PC-9 (cell line): ENCODE measurements at regions not wholly inside any gene's neighbourhood (a gene's known extent, or its start where the extent isn't known, plus 50 kb on each side); places are given as distances from the start of the nearest gene placed in this dataset.

ENCODE experiments used
- EZH2 ChIP-seq: fragments of 200-600 bp; sonication (generic); IDR thresholded peaks from 2 replicates; pipeline ENCODE4 v1.8.0; 2017; ENCODE audit warnings: antibody characterized with exemption, low read depth
- TF ChIP-seq, protein P1 (sequence below): fragments of 200-600 bp; sonication (generic); conservative IDR thresholded peaks from 2 replicates; pipeline ENCODE4 v1.6.1; 2017; ENCODE audit warnings: mixed run types, antibody characterized with exemption, mild to moderate bottlenecking, moderate library complexity

DNA sequence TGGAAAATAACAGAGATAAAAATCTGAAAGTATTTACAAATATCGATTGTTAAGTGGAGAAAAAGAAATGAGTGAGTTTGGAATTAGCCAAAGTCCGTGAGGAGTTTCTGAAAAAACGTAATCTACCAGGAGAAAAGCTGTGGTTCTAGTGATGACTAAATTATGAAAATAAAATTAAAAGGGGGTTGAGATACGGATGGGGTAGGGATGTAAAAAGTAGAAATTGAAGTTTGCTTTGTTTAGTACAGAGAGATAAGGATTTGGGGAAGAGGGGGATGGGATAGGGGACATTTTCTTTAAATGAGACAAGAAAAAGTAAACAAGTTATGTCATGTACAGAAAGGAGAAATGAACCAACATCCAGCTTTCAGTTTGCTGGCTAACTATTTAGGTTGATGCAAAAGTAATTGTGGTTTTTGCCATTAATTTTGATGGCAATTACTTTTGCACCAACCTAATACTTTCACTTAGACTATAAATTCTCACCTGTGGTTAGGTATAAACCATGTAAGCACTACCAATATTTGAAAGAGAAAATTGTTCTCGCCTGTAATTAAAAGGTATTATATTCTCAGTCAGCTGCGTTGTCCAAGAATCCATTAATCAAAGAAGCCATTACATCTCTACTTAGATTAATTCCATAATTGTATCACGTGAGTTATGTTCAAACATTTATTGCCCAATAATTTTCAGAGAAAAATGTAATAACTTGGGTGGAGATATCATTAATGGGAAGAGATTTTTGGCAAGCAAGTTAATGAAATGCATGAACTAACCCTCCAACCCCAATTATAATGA lies 143.0 kb upstream of the NRP1 start:
- TF ChIP-seq, protein P1, sequence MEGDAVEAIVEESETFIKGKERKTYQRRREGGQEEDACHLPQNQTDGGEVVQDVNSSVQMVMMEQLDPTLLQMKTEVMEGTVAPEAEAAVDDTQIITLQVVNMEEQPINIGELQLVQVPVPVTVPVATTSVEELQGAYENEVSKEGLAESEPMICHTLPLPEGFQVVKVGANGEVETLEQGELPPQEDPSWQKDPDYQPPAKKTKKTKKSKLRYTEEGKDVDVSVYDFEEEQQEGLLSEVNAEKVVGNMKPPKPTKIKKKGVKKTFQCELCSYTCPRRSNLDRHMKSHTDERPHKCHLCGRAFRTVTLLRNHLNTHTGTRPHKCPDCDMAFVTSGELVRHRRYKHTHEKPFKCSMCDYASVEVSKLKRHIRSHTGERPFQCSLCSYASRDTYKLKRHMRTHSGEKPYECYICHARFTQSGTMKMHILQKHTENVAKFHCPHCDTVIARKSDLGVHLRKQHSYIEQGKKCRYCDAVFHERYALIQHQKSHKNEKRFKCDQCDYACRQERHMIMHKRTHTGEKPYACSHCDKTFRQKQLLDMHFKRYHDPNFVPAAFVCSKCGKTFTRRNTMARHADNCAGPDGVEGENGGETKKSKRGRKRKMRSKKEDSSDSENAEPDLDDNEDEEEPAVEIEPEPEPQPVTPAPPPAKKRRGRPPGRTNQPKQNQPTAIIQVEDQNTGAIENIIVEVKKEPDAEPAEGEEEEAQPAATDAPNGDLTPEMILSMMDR = no peak
- no peak for TF ChIP-seq EZH2
